Sigmoid colon (tissue), 6 donors: ENCODE measurements at regions not wholly inside any gene's neighbourhood (a gene's known extent, or its start where the extent isn't known, plus 50 kb on each side); places are given as distances from the start of the nearest gene placed in this dataset.

Source experiments
- DNase-seq: peaks from one replicate; pipeline ENCODE4 v3.0.0-alpha.2; 2019
- H3K27ac ChIP-seq, 4 donors: fragments of 200-600 bp; sonication (generic); one replicate each; pipeline ENCODE4 v1.5.1; 2016 to 2019; ENCODE audit warnings: mild to moderate bottlenecking in 1 of 4
- H3K27me3 ChIP-seq, 3 donors: fragments of 200-600 bp; sonication (generic); one replicate each; pipeline ENCODE4 v1.5.1; 2019; ENCODE audit warnings: mild to moderate bottlenecking in 1 of 3
- H3K36me3 ChIP-seq, 4 donors: fragments of 200-600 bp; sonication (generic); one replicate each; pipeline ENCODE4 v1.5.1; 2016 to 2019
- H3K4me1 ChIP-seq, 4 donors: fragments of 200-600 bp; sonication (generic); one replicate each; pipeline ENCODE4 v1.5.1; 2017 to 2019
- H3K4me3 ChIP-seq, 4 donors: fragments of 200-600 bp; sonication (generic); one replicate each; pipeline ENCODE4 v1.5.1; 2017 to 2019; ENCODE audit warnings: mild to moderate bottlenecking in 2 of 4, moderate library complexity in 1 of 4
- H3K9me3 ChIP-seq, 4 donors: fragments of 200-600 bp in 3 of 4; sonication (generic) in 3 of 4; one replicate each; pipeline versions ENCODE4 v1.5.1 to v1.6.1; 2013 to 2019
- CTCF ChIP-seq, 4 experiments: fragments of 450-650 bp in 3 of 4; fragments of 200-600 bp in 1 of 4; IDR thresholded peaks; one replicate each; pipeline ENCODE4 v1.5.1; 2016 to 2019; ENCODE audit warnings: antibody characterized with exemption in 4 of 4, mild to moderate bottlenecking in 3 of 4, moderate library complexity in 2 of 4
- EP300 ChIP-seq, 4 donors: sonication (generic); formaldehyde crosslinking; IDR thresholded peaks; one replicate each; pipeline ENCODE4 v1.6.1; 2017; ENCODE audit warnings: antibody characterized with exemption in 4 of 4
- POLR2A ChIP-seq, 2 donors: fragments of 450-650 bp; IDR thresholded peaks; one replicate each; pipeline ENCODE4 v1.6.1; 2016; ENCODE audit warnings: antibody characterized with exemption in 2 of 2, mild to moderate bottlenecking in 2 of 2, moderate library complexity in 2 of 2
- POLR2AphosphoS5 ChIP-seq, 4 donors: sonication (generic); formaldehyde crosslinking; IDR thresholded peaks; one replicate each; pipeline ENCODE4 v1.6.1; 2017; ENCODE audit warnings: antibody characterized with exemption in 4 of 4
- WGBS, 2 donors: extraction: QIAGEN DNeasy Blood & Tissue Kit; methylation state at CpG; one replicate each; pipeline ENCODE4 v1.1.7; 2013; 5-methylcytosine and 5-hydroxymethylcytosine counted together
- intact Hi-C: fragments of 100-400 bp; cut with DNase I; formaldehyde crosslinking; loops from one replicate; pipeline ENCODE4 v1.15.1; 2023
- donor health status: healthy with polysubstance abuse.
- donor health status: healthy.

- 91% methylated on average over 7 of the region's 7 CpGs for whole genome bisulfite sequencing, 2 donors
- TF ChIP-seq POLR2AphosphoS5 (IDR thresholded peaks at IDR 0.05) (no peak), EP300 (IDR thresholded peaks at IDR 0.05) (no peak), CTCF (IDR thresholded peaks at IDR 0.05) (no peak), POLR2A (IDR thresholded peaks at IDR 0.05) (no peak)
- intact Hi-C loops: no loop called here
Measured at GRCh38 chrX:121903961-121904360, 856.6 kb downstream of the GLUD2 start.

DNA sequence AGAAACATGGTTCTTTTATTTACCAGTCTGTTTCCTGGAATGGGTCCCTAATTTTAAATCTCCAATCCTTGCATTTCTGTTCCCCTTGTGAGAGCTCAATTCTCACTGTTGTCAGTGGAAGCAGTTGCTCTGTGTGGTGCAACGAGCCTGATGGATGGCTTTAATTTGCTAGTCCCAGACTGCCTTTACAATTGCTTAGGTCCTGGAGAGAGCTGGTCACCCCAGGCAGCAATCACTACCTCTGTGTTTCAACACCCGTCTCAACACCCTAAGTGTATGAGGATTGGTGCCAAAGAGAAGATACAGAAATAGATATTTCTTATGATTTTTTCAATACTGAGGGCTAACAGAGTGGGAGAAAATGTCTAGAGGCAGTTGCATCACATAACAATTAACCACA, 873.8 kb downstream of the GLUD2 start:
- no peaks in the 10 kb centered on the region for H3K9me3 ChIP-seq
- TF ChIP-seq POLR2A (IDR thresholded peaks at IDR 0.05): no peak
- no peak for TF ChIP-seq POLR2AphosphoS5 (IDR thresholded peaks at IDR 0.05)
- TF ChIP-seq EP300 (IDR thresholded peaks at IDR 0.05): no peak
- no peak for TF ChIP-seq CTCF (IDR thresholded peaks at IDR 0.05)
- no peak overlapping the region for H3K4me3 ChIP-seq
- no peaks in the 10 kb centered on the region for H3K27me3 ChIP-seq
- no peak for DNase-seq
- H3K36me3 ChIP-seq: no peaks in the 10 kb centered on the region
- no peak overlapping the region for H3K27ac ChIP-seq
- H3K4me1 ChIP-seq: no peaks in the 10 kb centered on the region
- 46 to 64% methylated on average over 2 of the region's 2 CpGs for WGBS, 2 donors
- intact Hi-C loops: no loop called here

More at GRCh38 chrX:121903961-121904360, 856.6 kb downstream of the GLUD2 start:
- Histone ChIP-seq H3K36me3 (no peaks in the 10 kb centered on the region), H3K4me1 (no peaks in the 10 kb centered on the region), H3K4me3 (no peak overlapping the region), H3K9me3 (no peaks in the 10 kb centered on the region), H3K27me3 (no peaks in the 10 kb centered on the region), H3K27ac (no peak overlapping the region)
- DNase-seq: no peak

- no peaks in the 10 kb centered on the region for H3K27me3 ChIP-seq
- no peaks in the 10 kb centered on the region for H3K36me3 ChIP-seq
- TF ChIP-seq POLR2AphosphoS5 (IDR thresholded peaks at IDR 0.05): no peak
- no peak for TF ChIP-seq CTCF (IDR thresholded peaks at IDR 0.05)
- TF ChIP-seq EP300 (IDR thresholded peaks at IDR 0.05): no peak
- no peak for TF ChIP-seq POLR2A (IDR thresholded peaks at IDR 0.05)
- no peaks in the 10 kb centered on the region for H3K4me1 ChIP-seq
- no peak overlapping the region for H3K4me3 ChIP-seq
- WGBS, 2 donors: 77 to 90% methylated on average over 2 of the region's 2 CpGs
- H3K27ac ChIP-seq: no peak overlapping the region
- intact Hi-C loops: no loop called here
- no peak for DNase-seq
- no peaks in the 10 kb centered on the region for H3K9me3 ChIP-seq
Measured at GRCh38 chrX:121931567-121931966, 884.2 kb downstream of the GLUD2 start.

- intact Hi-C loops: no loop called here
- WGBS, 2 donors: 83 to 87% methylated on average over 2 of the region's 2 CpGs
- H3K27ac ChIP-seq: no peak overlapping the region
- TF ChIP-seq EP300 (IDR thresholded peaks at IDR 0.05) (no peak), CTCF (IDR thresholded peaks at IDR 0.05) (no peak), POLR2AphosphoS5 (IDR thresholded peaks at IDR 0.05) (no peak), POLR2A (IDR thresholded peaks at IDR 0.05) (no peak)
- H3K4me3 ChIP-seq: no peak overlapping the region
- no peaks in the 10 kb centered on the region for H3K9me3 ChIP-seq
- H3K27me3 ChIP-seq: no peaks in the 10 kb centered on the region
- H3K4me1 ChIP-seq: no peaks in the 10 kb centered on the region
- no peaks in the 10 kb centered on the region for H3K36me3 ChIP-seq
- DNase-seq: no peak
Measured at GRCh38 chrX:121932688-121933087, 885.3 kb downstream of the GLUD2 start.

GRCh38 chrX:121949041-121949760, 901.8 kb downstream of the GLUD2 start:
- Histone ChIP-seq H3K9me3 (no peaks in the 10 kb centered on the region), H3K27me3 (no peaks in the 10 kb centered on the region), H3K36me3 (no peaks in the 10 kb centered on the region), H3K4me3 (no peak overlapping the region), H3K27ac (no peak overlapping the region), H3K4me1 (no peaks in the 10 kb centered on the region)
- TF ChIP-seq CTCF (IDR thresholded peaks at IDR 0.05) (no peak), POLR2AphosphoS5 (IDR thresholded peaks at IDR 0.05) (no peak)
- WGBS, 2 donors: 78 to 82% methylated on average over 7 of the region's 7 CpGs
- intact Hi-C loops: no loop called here
- DNase-seq: no peak
